ENCODE measurements at regions not wholly inside any gene's neighbourhood (a gene's known extent, or its start where the extent isn't known, plus 50 kb on each side); places are given as distances from the start of the nearest gene placed in this dataset.

- TF ChIP-seq ZNF521 (tag by site-specific recombination; IDR thresholded peaks at IDR 0.05), result no peak
- TF ChIP-seq ZNF776 (tag by site-specific recombination; IDR thresholded peaks at IDR 0.05; ENCODE audit: borderline replicate concordance), result no peak
- TF ChIP-seq ZBTB49 (tag by site-specific recombination; IDR thresholded peaks at IDR 0.05; ENCODE audit: low read depth), result no peak
- no peak for TF ChIP-seq ZNF114 (tag by site-specific recombination; IDR thresholded peaks at IDR 0.05)
- TF ChIP-seq HOXD13 (CRISPR knock-in tag; IDR thresholded peaks at IDR 0.05; ENCODE audit: borderline replicate concordance), result no peak
- no peak for TF ChIP-seq ZBTB7A (tag by site-specific recombination; IDR thresholded peaks at IDR 0.05; ENCODE audit: low read depth)
- no peak for TF ChIP-seq ZNF132 (tag by site-specific recombination; IDR thresholded peaks at IDR 0.05; ENCODE audit: borderline replicate concordance)
- TF ChIP-seq BCL11A (tag by site-specific recombination; IDR thresholded peaks at IDR 0.05; ENCODE audit: low read depth), result no peak
- no peak for TF ChIP-seq PATZ1 (tag by site-specific recombination; IDR thresholded peaks at IDR 0.05)
- no peak for TF ChIP-seq ZNF202 (tag by site-specific recombination; IDR thresholded peaks at IDR 0.05; ENCODE audit: borderline replicate concordance)
- no peak for TF ChIP-seq ZBTB11 (tag by site-specific recombination; conservative IDR thresholded peaks at IDR 0.05; ENCODE audit: low read depth)
- no peak for TF ChIP-seq CTCF (tag by site-specific recombination; IDR thresholded peaks at IDR 0.05)
Measured at GRCh38 chr3:66673293-66673692, 172.5 kb upstream of the LRIG1 start.

All from HEK293 (cell line).